Gastrocnemius medialis (tissue), 4 donors: ENCODE measurements at regions not wholly inside any gene's neighbourhood (a gene's known extent, or its start where the extent isn't known, plus 50 kb on each side); places are given as distances from the start of the nearest gene placed in this dataset.

ENCODE experiments used
- ATAC-seq, 2 donors: fragments of 150-250 bp; one replicate each; pipeline ENCODE4 v1.9.1; 2016
- DNase-seq, 2 donors: peaks; one replicate each; pipeline ENCODE4 v3.0.0-alpha.2; 2019
- H3K27ac ChIP-seq, 4 donors: fragments of 200-600 bp; sonication (generic); 1 replicate in 1 of 4; 2 replicates in 3 of 4; pipeline ENCODE4 v1.5.1; 2016 to 2018; ENCODE audit warnings: mild to moderate bottlenecking in 2 of 4, moderate library complexity in 1 of 4
- H3K27me3 ChIP-seq, 3 donors: fragments of 200-600 bp; sonication (generic) in 2 of 3; 1 replicate in 1 of 3; 2 replicates in 2 of 3; pipeline versions ENCODE4 v1.5.1 to v1.6.0; 2016 to 2019; ENCODE audit warnings: mild to moderate bottlenecking in 1 of 3, moderate library complexity in 1 of 3
- H3K36me3 ChIP-seq, 2 donors: fragments of 200-600 bp; sonication (generic) in 1 of 2; one replicate each; pipeline ENCODE4 v1.5.1; 2017 to 2018
- H3K4me1 ChIP-seq, 2 donors: fragments of 200-600 bp; sonication (generic) in 1 of 2; one replicate each; pipeline ENCODE4 v1.5.1; 2016 to 2017; ENCODE audit warnings: mild to moderate bottlenecking in 2 of 2
- H3K4me3 ChIP-seq, 4 donors: fragments of 200-600 bp; sonication (generic) in 3 of 4; 1 replicate in 1 of 4; 2 replicates in 3 of 4; pipeline ENCODE4 v1.5.1; 2016 to 2019; ENCODE audit warnings: mild to moderate bottlenecking in 2 of 4
- H3K9me3 ChIP-seq, 3 donors: fragments of 200-600 bp; sonication (generic) in 2 of 3; 1 replicate in 1 of 3; 2 replicates in 2 of 3; pipeline ENCODE4 v1.5.1; 2016 to 2019
- CTCF ChIP-seq, 5 experiments: fragments of 450-650 bp in 3 of 5; fragments of 200-600 bp in 2 of 5; sonication (generic) in 2 of 5; IDR thresholded peaks in 4 of 5; conservative IDR thresholded peaks in 1 of 5; 1 replicate in 4 of 5; 2 replicates in 1 of 5; pipeline ENCODE4 v1.5.1; 2016 to 2019; ENCODE audit warnings: antibody characterized with exemption in 5 of 5, mild to moderate bottlenecking in 3 of 5, moderate library complexity in 3 of 5
- POLR2A ChIP-seq, 2 donors: fragments of 450-650 bp; IDR thresholded peaks; one replicate each; pipeline ENCODE4 v1.6.1; 2017; ENCODE audit warnings: antibody characterized with exemption in 2 of 2, mild to moderate bottlenecking in 2 of 2, moderate library complexity in 2 of 2
- in situ Hi-C, 4 donors: fragments of 200-750 bp; cut with MboI; loops; one replicate each; pipeline versions ENCODE4 v1.15.0 to v1.8.0; 2017; ENCODE audit warnings: low sequenced_read_pairs in 4 of 4
- intact Hi-C: fragments of 100-400 bp; cut with DNase I; formaldehyde crosslinking; loops from one replicate; pipeline ENCODE4 v1.15.1; 2023; ENCODE audit warnings: low total_unique reads

- H3K4me3 ChIP-seq: no peak overlapping the region
- no peaks in the 10 kb centered on the region for H3K9me3 ChIP-seq
- H3K4me1 ChIP-seq: peaks cover 0 to 6% of the 10 kb centered on the region in 2 donors
- TF ChIP-seq CTCF (IDR thresholded peaks at IDR 0.05 in 4 of 5, conservative IDR thresholded peaks at IDR 0.05 in 1 of 5): no peak
- no peak for TF ChIP-seq POLR2A (IDR thresholded peaks at IDR 0.05)
- in situ Hi-C loops (no loop called here), intact Hi-C loops (loop anchor here (10.0 kb wide), 1 partner anchor 161 kb away; the partner anchor contains the start of gene MDFIC)
- H3K27ac ChIP-seq: no peak overlapping the region
- DNase-seq: no peak
- no peaks in the 10 kb centered on the region for H3K27me3 ChIP-seq
- no peak for ATAC-seq
- H3K36me3 ChIP-seq: no peaks in the 10 kb centered on the region
Measured at GRCh38 chr7:115086146-115086841, 164.4 kb downstream of the MDFIC start.

GRCh38 chr7:115085421-115085820, 163.5 kb downstream of the MDFIC start:
- H3K27me3 ChIP-seq: no peaks in the 10 kb centered on the region
- no peak overlapping the region for H3K4me3 ChIP-seq
- DNase-seq (no peak), ATAC-seq (no peak)
- in situ Hi-C loops: no loop called here
- peaks cover 0 to 6% of the 10 kb centered on the region in 2 donors for H3K4me1 ChIP-seq
- no peaks in the 10 kb centered on the region for H3K9me3 ChIP-seq
- H3K27ac ChIP-seq: no peak overlapping the region
- no peaks in the 10 kb centered on the region for H3K36me3 ChIP-seq
- intact Hi-C loops: loop anchor here (10.0 kb wide), 1 partner anchor 161 kb away; the partner anchor contains the start of gene MDFIC
- TF ChIP-seq POLR2A (IDR thresholded peaks at IDR 0.05) (no peak), CTCF (IDR thresholded peaks at IDR 0.05 in 4 of 5, conservative IDR thresholded peaks at IDR 0.05 in 1 of 5) (no peak)

GRCh38 chr7:115083935-115084334, 162.0 kb downstream of the MDFIC start:
- in situ Hi-C loops: no loop called here
- H3K36me3 ChIP-seq: no peaks in the 10 kb centered on the region

GRCh38 chr7:115081772-115082171, 159.9 kb downstream of the MDFIC start:
- ATAC-seq: no peak
- Histone ChIP-seq H3K9me3 (no peaks in the 10 kb centered on the region), H3K36me3 (no peaks in the 10 kb centered on the region), H3K4me1 (no peaks in the 10 kb centered on the region), H3K27me3 (no peaks in the 10 kb centered on the region), H3K4me3 (no peak overlapping the region), H3K27ac (no peak overlapping the region)
- intact Hi-C loops (loop anchor here (10.0 kb wide), 1 partner anchor 157 kb away; the partner anchor contains the start of gene MDFIC), in situ Hi-C loops (no loop called here)
- TF ChIP-seq CTCF (IDR thresholded peaks at IDR 0.05 in 4 of 5, conservative IDR thresholded peaks at IDR 0.05 in 1 of 5) (no peak), POLR2A (IDR thresholded peaks at IDR 0.05) (no peak)
- no peak for DNase-seq

More at GRCh38 chr7:115083935-115084334, 162.0 kb downstream of the MDFIC start:
- TF ChIP-seq CTCF (IDR thresholded peaks at IDR 0.05 in 4 of 5, conservative IDR thresholded peaks at IDR 0.05 in 1 of 5) (no peak), POLR2A (IDR thresholded peaks at IDR 0.05) (no peak)
- intact Hi-C loops: loop anchor here (10.0 kb wide), 1 partner anchor 159 kb away; the partner anchor contains the start of gene MDFIC
- ATAC-seq: no peak
- Histone ChIP-seq H3K4me3 (no peak overlapping the region), H3K9me3 (no peaks in the 10 kb centered on the region), H3K4me1 (peaks cover 0 to 6% of the 10 kb centered on the region in 2 donors), H3K27ac (no peak overlapping the region), H3K27me3 (no peaks in the 10 kb centered on the region)
- DNase-seq: no peak
